GM21825 (cell line): ENCODE measurements at regions not wholly inside any gene's neighbourhood (a gene's known extent, or its start where the extent isn't known, plus 50 kb on each side); places are given as distances from the start of the nearest gene placed in this dataset.

Experiments used
- ATAC-seq: cut with Tn5 transposase; IDR thresholded peaks from one replicate; pipeline ENCODE4 v1.9.1; 2021; ENCODE audit warnings: mild to moderate bottlenecking, moderate library complexity; ENCODE audit not compliant: unreplicated experiment

GRCh38 chr4:22233230-22233629 lies 282.6 kb downstream of the ADGRA3 start:
- ATAC-seq: no peak

DNA sequence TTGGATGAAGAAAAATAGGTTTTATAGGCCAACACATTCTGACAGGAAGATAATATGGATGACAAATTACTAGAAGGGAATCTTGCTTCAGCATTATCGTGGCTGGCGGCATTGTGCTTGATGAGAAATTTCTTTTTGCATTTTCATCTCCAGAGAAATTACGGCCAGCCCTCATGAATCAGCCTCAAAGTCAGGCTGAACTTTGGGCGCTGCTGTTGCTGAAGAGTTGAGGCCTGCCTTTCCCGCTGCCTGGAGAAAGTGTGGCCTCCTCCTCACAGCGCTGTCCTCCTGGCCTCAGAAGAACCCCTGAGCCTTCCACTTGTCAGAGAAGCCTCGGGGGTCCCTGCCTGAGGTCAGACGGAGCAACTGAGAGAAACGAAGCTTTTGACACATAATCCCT lies 272.4 kb upstream of the KCNIP4 start:
- no peak for ATAC-seq

GRCh38 chr4:22217480-22217879 lies 268.9 kb upstream of the KCNIP4 start:
- no peak for ATAC-seq

GRCh38 chr4:22216278-22216677 lies 267.7 kb upstream of the KCNIP4 start:
- no peak for ATAC-seq

GRCh38 chr4:22215084-22215483 lies 266.5 kb upstream of the KCNIP4 start:
- ATAC-seq: no peak

DNA sequence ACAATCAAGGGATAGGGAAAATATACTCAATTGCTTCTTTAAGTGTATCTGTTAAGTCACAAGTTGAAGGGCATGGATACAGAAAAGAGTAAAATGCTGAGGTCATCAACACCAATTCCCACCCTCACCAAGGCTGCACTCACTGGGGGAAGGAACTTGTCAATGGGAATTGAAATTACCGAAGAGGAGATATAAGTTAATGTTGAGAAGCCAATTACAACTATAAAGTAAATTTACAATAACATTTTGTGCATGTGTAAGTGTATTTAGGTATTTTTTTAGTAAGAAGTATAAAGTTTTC lies 255.1 kb upstream of the KCNIP4 start:
- no peak for ATAC-seq

DNA sequence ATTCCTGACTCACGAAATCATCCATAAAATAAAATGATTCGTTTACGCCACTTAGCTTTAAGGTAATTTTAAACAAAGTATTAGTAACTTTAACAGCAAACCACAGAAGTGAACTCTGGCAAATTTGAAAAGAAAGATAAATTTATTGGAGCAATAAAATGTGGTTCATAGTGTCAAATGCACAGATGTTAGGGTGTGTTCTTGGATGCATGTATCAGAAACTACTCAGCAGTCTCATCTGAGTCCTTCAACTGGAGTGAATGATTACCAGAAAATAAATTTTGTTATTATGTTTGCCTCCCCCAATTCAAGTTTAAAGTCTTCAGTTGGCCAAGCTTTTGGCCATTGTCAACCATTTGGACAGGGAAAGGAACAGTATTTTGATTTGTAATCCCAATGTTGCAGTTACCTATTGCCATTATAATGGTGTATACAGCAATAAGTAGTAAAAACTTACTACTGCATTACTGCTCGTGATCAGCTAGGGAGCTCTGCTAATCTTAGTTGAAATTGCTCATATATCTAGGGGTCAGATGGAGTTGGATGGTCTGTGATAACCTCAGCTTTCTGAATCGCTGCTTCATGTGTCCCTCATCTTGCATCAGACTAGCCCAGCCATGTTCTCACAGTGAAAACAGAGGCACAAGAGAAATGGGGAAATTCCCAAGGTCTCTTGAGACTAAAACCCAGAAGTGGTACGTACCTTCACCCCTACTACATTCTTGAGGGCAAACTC lies 254.6 kb upstream of the KCNIP4 start:
- no peak for ATAC-seq

- ATAC-seq: no peak
Measured at GRCh38 chr4:22202246-22202974, 253.8 kb upstream of the KCNIP4 start.

DNA sequence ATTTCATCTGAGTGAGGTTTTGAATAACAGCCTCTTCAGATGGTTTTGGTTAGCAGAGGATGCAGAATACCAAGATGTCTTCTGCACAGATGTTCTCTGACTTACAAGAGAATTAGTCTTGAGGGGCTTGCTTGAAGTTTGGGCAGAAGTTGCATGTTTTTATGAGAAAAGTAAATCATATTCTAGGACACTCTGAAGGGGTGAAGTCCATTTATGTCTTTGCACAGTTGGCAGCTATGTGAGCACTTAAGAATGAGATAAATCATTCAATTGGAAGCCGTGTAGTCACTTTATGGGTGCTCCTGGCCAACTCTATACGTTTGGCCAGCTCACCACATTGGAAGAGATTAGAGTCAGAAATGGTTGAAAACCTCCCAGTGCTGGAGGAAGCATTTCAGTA lies 252.7 kb upstream of the KCNIP4 start:
- ATAC-seq: no peak

GRCh38 chr4:22196551-22196950 lies 248.0 kb upstream of the KCNIP4 start:
- no peak for ATAC-seq

DNA sequence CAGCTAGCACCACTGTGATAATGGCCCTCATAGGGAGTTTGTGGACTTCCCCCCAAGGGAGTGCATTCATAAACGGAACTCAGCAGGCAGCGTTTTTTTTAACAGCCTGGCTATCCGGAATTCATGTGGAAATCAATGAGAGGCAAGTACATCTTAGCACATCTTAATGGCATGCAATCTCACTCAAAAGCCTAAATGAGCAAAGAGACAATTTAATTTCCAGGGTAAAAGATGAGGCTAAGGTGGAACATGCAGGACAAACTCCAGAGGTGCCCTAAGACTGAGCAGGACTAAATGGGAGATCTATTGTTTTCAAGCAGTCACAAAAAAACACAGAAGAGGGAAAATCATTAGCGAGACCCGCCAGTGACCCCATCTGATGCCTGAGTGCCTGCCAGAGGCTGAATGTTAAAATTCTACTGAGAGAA lies 243.5 kb upstream of the KCNIP4 start:
- ATAC-seq: no peak

DNA sequence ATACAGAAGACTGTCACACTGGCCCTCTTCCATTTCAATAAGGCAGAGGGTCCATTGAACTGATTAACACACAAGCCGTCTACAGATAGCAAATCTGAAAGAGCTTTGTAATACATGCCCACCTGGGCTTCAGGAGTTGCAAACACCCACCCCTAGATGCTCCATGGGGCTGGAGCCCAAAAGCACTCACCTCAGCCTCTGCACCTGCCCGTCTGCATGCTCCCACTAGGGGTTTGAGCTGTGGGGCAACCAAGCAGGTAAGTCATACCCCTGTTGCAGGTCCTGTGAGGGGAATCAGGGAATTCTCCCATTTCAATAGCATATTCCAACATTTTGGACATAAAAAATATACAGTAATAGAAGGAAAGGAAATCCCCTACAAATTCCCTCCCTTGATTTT lies 243.0 kb upstream of the KCNIP4 start:
- no peak for ATAC-seq

DNA sequence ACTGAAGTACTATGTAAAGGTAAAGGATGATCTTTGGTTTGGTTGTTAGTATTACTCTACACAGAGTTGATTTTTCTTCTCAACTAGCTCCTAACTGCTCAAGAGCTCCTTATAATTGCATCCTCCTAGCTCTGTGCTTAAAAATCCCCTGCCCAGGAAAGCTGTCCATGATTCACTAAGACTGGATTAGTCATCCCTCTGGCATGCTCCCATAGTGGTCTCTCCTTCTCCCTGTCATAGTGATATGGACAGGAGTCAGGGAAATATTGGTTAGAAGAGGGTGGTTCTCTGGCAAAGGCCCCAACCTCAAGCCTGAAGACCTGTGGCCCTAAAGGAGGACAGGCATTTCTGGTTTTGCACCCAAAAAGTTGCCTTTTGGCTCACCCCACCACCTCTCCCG lies 242.3 kb upstream of the KCNIP4 start:
- no peak for ATAC-seq

GRCh38 chr4:22187203-22187820 lies 238.7 kb upstream of the KCNIP4 start:
- ATAC-seq: no peak

DNA sequence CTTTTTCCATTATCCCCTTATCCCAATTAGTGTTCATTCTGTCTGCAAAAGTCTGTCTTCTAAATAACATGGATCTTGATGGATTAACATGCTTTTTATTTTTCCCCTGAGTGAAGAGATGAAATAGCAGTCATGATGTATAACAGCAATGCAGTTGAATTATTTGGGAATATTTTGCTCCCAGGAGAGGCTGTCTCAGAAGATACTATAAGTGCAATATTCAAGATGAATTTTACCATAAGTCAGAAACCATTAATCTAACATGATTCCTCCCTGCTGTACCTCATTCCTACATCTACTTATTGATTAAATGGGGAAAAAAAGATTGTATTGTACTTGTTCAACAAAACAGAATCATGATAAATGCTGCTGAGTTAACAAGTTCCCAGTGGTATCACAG lies 233.2 kb upstream of the KCNIP4 start:
- ATAC-seq: no peak

- ATAC-seq: no peak
Measured at GRCh38 chr4:22179124-22179874, 230.7 kb upstream of the KCNIP4 start.

GRCh38 chr4:22174640-22175039 lies 226.1 kb upstream of the KCNIP4 start:
- no peak for ATAC-seq

DNA sequence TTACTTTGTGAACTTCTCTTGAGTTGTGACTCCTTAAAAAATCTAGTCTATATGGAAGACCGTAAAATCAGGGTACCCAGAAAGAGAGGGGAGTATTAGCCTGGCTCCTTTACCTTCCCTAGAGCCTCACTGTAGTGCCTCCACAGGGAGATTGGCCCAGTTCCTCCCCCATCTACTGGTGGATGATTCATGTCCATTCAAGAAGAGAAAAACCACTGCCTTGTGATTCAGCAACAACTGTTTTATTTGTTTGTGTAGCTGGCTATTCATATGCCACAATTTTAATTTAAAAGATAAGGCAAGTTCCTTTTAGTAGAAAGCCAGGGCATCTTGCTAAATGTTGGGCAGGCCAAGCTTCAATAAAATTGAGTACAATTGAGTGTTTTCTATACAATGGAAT lies 221.8 kb upstream of the KCNIP4 start:
- ATAC-seq: no peak

DNA sequence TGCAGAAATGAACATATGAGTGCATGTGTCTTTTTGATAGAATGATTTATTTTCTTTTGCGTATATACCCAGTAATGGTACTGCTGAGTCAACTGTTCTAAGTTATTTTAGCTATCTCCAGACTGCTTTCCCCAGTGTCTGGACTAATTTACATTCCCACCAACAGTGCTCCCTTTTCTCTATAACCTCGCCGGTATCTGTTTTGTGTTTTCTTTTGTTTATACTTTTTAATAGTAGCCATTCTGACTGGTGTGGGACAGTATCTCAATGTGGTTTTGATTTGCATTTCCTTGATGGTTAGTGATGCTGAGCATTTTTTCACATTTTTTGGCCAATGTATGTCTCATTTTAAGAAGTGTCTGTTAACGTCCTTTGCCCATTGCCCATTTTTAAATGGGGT lies 218.6 kb upstream of the KCNIP4 start:
- no peak for ATAC-seq

DNA sequence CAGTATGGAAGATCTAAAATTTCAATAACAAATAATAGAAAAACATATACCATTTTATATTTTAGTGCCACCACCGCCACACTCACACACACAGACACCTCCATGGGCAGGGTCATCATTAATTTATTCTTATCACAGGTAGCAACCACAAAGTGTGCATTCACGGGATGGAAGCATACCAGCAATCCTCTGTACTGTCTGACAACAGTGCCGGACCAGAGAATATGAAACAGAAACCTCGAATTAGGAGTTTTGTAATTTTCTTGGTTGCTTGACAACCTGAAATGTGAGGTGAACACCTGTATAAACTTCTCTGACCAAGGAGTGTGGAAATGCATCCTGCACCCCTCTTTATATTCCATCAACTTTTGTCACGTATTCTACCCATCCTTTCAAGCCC lies 213.9 kb upstream of the KCNIP4 start:
- ATAC-seq: no peak

- no peak for ATAC-seq
Measured at GRCh38 chr4:22130741-22131140, 182.2 kb upstream of the KCNIP4 start.
